Stomach (tissue), 8 donors: ENCODE measurements at regions not wholly inside any gene's neighbourhood (a gene's known extent, or its start where the extent isn't known, plus 50 kb on each side); places are given as distances from the start of the nearest gene placed in this dataset.
"Not testable (repeated sequence)": the region's sequence is repeated elsewhere in the genome, so short reads cannot be mapped to it uniquely, and the experiment has no call there.

Experiments used
- DNase-seq, 2 donors: peaks; one replicate each; pipeline versions ENCODE4 v3.0.0 to v3.0.0-alpha.2; 2013 to 2019
- H3K27ac ChIP-seq, 5 donors: fragments of 200-600 bp in 4 of 5; sonication (generic) in 4 of 5; one replicate each; pipeline ENCODE4 v1.5.1; 2013 to 2019; ENCODE audit warnings: mild to moderate bottlenecking in 1 of 5, moderate library complexity in 1 of 5
- H3K27me3 ChIP-seq, 3 donors: fragments of 200-600 bp; sonication (generic); one replicate each; pipeline ENCODE4 v1.5.1; 2017 to 2019; ENCODE audit warnings: mixed run types in 1 of 3
- H3K36me3 ChIP-seq, 4 donors: fragments of 200-600 bp; sonication (generic); 1 replicate in 3 of 4; 2 replicates in 1 of 4; pipeline ENCODE4 v1.5.1; 2016 to 2019
- H3K4me1 ChIP-seq, 4 donors: fragments of 200-600 bp; sonication (generic); one replicate each; pipeline ENCODE4 v1.5.1; 2016 to 2019
- H3K4me3 ChIP-seq, 4 donors: fragments of 200-600 bp; sonication (generic) in 3 of 4; one replicate each; pipeline ENCODE4 v1.5.1; 2016 to 2019; ENCODE audit warnings: mild to moderate bottlenecking in 1 of 4
- H3K9me3 ChIP-seq, 4 donors: fragments of 200-600 bp; sonication (generic); one replicate each; pipeline ENCODE4 v1.5.1; 2016 to 2019
- EP300 ChIP-seq: sonication (generic); formaldehyde crosslinking; IDR thresholded peaks from one replicate; pipeline ENCODE4 v1.6.1; 2017; ENCODE audit warnings: antibody characterized with exemption
- POLR2A ChIP-seq, 4 donors: fragments of 450-650 bp; IDR thresholded peaks; one replicate each; pipeline ENCODE4 v1.6.1; 2016; ENCODE audit warnings: antibody characterized with exemption in 4 of 4, control low read depth in 2 of 4, mild to moderate bottlenecking in 1 of 4, moderate library complexity in 1 of 4
- POLR2AphosphoS5 ChIP-seq, 3 donors: sonication (generic); formaldehyde crosslinking; IDR thresholded peaks; one replicate each; pipeline ENCODE4 v1.6.1; 2016; ENCODE audit warnings: antibody characterized with exemption in 3 of 3
- WGBS, 5 donors: extraction: QIAGEN DNeasy Blood & Tissue Kit in 3 of 5; methylation state at CpG; one replicate each; pipeline versions ENCODE4 v1.1.5 to v1.1.7; 2013 to 2018; 5-methylcytosine and 5-hydroxymethylcytosine counted together
- intact Hi-C: fragments of 100-400 bp; cut with DNase I; formaldehyde crosslinking; loops from one replicate; pipeline ENCODE4 v1.15.1; 2023; ENCODE audit warnings: low total_unique reads
- TF ChIP-seq, protein P1 (sequence below), 7 experiments: fragments of 450-650 bp in 4 of 7; fragments of 200-600 bp in 3 of 7; sonication (generic) in 3 of 7; IDR thresholded peaks; one replicate each; pipeline ENCODE4 v1.5.1; 2016 to 2019; ENCODE audit warnings: antibody characterized with exemption in 7 of 7, control low read depth in 2 of 7, mild to moderate bottlenecking in 1 of 7
- donor health status: healthy with polysubstance abuse.
- donor health status: Bipolar disorder and iron deficiency.
- donor health status: healthy.

DNA sequence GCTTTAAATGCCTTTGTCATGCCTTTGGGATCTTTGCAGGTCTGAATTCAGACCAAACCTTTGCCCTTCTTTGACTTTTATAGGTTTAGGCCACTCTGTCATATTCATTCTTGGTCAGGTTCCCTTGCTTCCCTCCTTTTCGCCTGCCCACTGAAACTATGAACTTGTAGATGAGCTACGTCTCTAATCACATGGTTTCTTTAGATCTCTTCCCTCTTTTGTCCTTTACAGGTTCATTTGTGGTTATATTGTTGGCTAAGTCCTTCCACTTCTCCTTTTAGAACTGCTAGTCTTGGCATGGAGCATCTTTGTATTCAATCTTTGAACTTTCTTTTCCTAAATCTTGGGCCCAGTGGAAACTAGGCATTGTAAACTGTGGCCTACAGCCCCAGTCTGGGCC, 104.0 kb upstream of the ZEB1 start:
- Histone ChIP-seq H3K36me3 (no peaks in the 10 kb centered on the region), H3K4me1 (no peaks in the 10 kb centered on the region), H3K4me3 (no peak overlapping the region), H3K27ac (no peak overlapping the region), H3K27me3 (no peaks in the 10 kb centered on the region), H3K9me3 (no peaks in the 10 kb centered on the region)
- WGBS, 5 donors, result 72 to 98% (median 89%) methylated on average over 2 of the region's 2 CpGs
- no peak for DNase-seq
- TF ChIP-seq EP300 (no peak), POLR2AphosphoS5 (IDR thresholded peaks at IDR 0.05) (no peak), POLR2A (IDR thresholded peaks at IDR 0.05) (no peak)
- TF ChIP-seq, protein P1, sequence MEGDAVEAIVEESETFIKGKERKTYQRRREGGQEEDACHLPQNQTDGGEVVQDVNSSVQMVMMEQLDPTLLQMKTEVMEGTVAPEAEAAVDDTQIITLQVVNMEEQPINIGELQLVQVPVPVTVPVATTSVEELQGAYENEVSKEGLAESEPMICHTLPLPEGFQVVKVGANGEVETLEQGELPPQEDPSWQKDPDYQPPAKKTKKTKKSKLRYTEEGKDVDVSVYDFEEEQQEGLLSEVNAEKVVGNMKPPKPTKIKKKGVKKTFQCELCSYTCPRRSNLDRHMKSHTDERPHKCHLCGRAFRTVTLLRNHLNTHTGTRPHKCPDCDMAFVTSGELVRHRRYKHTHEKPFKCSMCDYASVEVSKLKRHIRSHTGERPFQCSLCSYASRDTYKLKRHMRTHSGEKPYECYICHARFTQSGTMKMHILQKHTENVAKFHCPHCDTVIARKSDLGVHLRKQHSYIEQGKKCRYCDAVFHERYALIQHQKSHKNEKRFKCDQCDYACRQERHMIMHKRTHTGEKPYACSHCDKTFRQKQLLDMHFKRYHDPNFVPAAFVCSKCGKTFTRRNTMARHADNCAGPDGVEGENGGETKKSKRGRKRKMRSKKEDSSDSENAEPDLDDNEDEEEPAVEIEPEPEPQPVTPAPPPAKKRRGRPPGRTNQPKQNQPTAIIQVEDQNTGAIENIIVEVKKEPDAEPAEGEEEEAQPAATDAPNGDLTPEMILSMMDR (IDR thresholded peaks at IDR 0.05), result no peak
- intact Hi-C loops, result no loop called here

DNA sequence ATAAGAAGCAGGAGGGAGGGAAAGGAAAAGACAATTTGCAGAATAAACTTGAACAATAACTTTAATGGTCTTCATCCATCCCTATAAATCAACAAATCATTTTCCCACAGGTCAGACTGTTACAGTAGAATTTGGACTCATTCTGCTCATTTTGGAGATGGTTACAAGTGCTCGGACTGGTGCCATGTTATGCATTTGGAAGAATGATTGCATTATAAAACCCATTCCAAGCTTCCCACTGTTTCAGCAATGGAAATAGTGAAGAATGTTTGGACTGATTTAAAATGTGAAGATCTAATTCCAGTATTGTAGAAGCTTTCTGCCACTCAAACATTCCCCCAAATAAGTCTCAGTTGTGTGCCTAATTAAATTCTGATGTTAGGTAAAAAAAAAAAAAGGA, 99.7 kb upstream of the ZEB1 start:
- DNase-seq, result peak in 1 of 2 donors; percentile 39
- TF ChIP-seq, protein P1 (IDR thresholded peaks at IDR 0.05), result no peak
- TF ChIP-seq POLR2A (IDR thresholded peaks at IDR 0.05), result no peak
- no peak for TF ChIP-seq EP300
- no peak for TF ChIP-seq POLR2AphosphoS5 (IDR thresholded peaks at IDR 0.05)
- Histone ChIP-seq H3K36me3 (no peaks in the 10 kb centered on the region), H3K4me1 (no peaks in the 10 kb centered on the region), H3K4me3 (no peak overlapping the region), H3K9me3 (no peaks in the 10 kb centered on the region), H3K27ac (no peak overlapping the region), H3K27me3 (no peaks in the 10 kb centered on the region)
- intact Hi-C loops, result no loop called here
- 83 to 95% (median 86%) methylated on average over 1 of the region's 1 CpG for WGBS, 5 donors

DNA sequence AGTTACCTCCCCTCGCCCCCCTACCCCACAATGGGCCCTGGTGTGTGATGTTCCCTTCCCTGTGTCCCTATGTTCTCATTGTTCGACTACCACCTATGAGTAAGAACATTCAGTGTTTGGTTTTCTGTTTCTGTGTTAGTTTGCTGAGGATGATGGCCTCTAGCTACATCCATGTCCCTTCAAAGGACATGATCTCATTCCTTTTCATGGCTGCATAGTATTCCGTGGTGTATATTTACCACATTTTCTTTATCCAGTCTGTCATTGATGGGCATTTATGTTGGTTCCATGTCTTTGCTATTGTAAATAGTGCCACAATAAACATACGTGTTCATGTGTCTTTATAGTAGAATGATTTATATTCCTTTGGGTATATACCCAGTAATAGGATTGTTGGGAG, 90.2 kb upstream of the ZEB1 start:
- H3K4me3 ChIP-seq, DNase-seq, intact Hi-C loops, H3K36me3 ChIP-seq, H3K27me3 ChIP-seq, H3K4me1 ChIP-seq, H3K27ac ChIP-seq: not testable (repeated sequence)
- WGBS, 5 donors, result 83 to 86% (median 85%) methylated on average over 4 of the region's 4 CpGs
- H3K9me3 ChIP-seq, result peaks cover 0 to 11% (median 2%) of the 10 kb centered on the region in 4 donors

DNA sequence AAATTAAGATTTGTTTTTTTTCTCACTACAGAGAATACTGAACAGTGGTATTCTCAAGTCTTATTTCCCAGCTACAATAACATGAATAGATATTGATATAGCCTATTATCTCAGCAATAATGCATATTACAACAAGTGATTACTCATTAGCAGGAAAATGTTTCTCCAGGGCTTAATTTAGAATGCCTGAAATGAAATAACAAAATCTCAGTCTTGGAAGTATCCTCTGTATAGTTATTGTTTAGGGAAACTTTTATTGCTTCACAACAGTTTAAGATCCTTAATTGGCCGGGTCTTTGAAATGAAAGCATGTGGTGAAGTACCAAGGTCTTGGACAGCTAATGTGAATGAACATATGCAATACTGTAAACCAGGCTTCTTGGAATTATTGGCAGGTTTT, 79.1 kb upstream of the ZEB1 start:
- TF ChIP-seq POLR2A (IDR thresholded peaks at IDR 0.05), result no peak
- no peak for TF ChIP-seq EP300
- no peak for TF ChIP-seq POLR2AphosphoS5 (IDR thresholded peaks at IDR 0.05)
- TF ChIP-seq, protein P1 (IDR thresholded peaks at IDR 0.05), result no peak
- 76 to 89% (median 78%) methylated on average over 1 of the region's 1 CpG for WGBS, 5 donors

DNA sequence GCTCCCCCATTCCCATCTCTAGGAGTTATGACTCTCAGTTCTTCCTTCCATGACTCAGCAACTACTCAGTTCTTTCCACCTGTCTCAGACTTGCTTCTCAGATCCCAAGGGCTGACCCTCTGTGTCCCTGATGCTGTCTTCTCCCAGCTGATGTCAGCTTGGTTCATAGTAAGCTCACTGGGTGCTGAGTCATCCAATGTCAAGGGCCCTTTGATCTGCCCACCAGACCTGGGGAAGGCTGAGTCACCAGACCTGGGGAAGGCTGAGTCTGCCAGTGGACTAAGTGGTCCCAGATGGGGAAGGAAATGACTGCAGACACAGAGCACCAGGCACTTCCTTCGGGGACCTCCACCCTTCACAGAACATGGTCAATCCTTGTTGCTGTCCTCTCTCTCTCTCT, 76.1 kb upstream of the ZEB1 start:
- intact Hi-C loops, result no loop called here
- no peaks in the 10 kb centered on the region for H3K36me3 ChIP-seq
- no peaks in the 10 kb centered on the region for H3K9me3 ChIP-seq
- H3K27ac ChIP-seq, result no peak overlapping the region
- TF ChIP-seq EP300, result no peak
- TF ChIP-seq POLR2AphosphoS5 (IDR thresholded peaks at IDR 0.05), result peak in 1 of 3 donors; percentile 13
- 61 to 70% (median 67%) methylated on average over 1 of the region's 1 CpG for WGBS, 5 donors
- no peaks in the 10 kb centered on the region for H3K27me3 ChIP-seq
- H3K4me3 ChIP-seq, result no peak overlapping the region
- no peaks in the 10 kb centered on the region for H3K4me1 ChIP-seq
- peak in 1 of 2 donors; percentile 16 for DNase-seq

More for the DNA sequence above, 79.1 kb upstream of the ZEB1 start:
- Histone ChIP-seq H3K27ac (no peak overlapping the region), H3K4me1 (no peaks in the 10 kb centered on the region), H3K36me3 (no peaks in the 10 kb centered on the region), H3K27me3 (no peaks in the 10 kb centered on the region), H3K9me3 (no peaks in the 10 kb centered on the region), H3K4me3 (no peak overlapping the region)
- no peak for DNase-seq
- intact Hi-C loops, result no loop called here

DNA sequence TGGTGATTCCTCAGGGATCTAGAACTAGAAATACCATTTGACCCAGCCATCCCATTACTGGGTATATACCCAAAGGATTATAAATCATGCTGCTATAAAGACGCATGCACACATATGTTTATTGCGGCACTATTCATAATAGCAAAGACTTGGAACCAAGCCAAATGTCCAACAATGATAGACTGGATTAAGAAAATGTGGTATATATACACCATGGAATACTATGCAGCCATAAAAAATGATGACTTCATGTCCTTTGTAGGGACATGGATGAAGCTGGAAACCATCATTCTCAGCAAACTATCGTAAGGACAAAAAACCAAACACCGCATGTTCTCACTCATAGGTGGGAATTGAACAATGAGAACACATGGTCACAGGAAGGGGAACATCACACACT, 67.9 kb upstream of the ZEB1 start:
- H3K9me3 ChIP-seq, H3K27me3 ChIP-seq, H3K4me3 ChIP-seq, DNase-seq, H3K27ac ChIP-seq, H3K4me1 ChIP-seq, intact Hi-C loops, H3K36me3 ChIP-seq: not testable (repeated sequence)
- 84 to 98% (median 97%) methylated on average over 3 to 4 of the region's 4 CpGs for whole genome bisulfite sequencing, 5 donors
